ENCODE measurements at regions not wholly inside any gene's neighbourhood (a gene's known extent, or its start where the extent isn't known, plus 50 kb on each side); places are given as distances from the start of the nearest gene placed in this dataset.
A peak's percentile ranks its signal among the peaks of the same experiment; 100 is the strongest.

DNA sequence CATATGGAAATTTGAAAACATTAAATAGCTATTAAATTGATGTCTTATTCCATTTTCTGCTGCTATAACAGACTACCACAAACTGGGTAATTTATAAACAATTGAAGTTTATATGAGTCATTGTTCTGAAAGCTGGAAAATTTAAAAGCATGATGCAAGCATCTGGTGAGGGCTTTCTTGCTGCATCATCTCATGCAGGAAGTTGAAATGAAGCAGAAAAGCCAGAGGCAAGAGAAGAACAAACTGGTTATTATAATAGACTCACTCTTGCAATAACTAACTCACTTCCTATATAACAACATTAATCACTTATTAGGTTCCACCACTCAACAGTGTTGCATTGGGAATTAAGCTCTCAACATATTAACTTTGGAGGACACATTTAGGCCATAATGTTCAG is 1277.4 kb downstream of the LRFN5 start:
- peak; percentile 81 to 85 for DNase-seq

DNA sequence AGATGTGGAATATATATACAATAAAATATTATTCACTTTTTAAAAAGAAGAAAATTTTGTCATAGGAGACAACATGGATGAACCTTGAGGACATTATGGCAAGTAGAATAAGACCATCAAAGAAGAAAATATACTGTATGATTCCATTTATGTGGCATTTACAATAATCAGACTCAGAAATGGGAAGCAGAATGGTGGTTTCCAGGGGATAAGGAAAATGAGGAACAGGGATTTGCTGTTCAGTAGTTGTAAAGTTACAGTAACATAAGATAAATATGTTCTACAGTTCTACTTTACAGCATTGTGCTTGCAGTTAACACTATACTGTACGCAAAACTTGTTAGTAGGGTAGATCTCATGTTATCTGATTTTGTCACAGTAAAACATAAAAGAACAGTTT is 1271.0 kb downstream of the LRFN5 start:
- DNase-seq, result no peak

DNA sequence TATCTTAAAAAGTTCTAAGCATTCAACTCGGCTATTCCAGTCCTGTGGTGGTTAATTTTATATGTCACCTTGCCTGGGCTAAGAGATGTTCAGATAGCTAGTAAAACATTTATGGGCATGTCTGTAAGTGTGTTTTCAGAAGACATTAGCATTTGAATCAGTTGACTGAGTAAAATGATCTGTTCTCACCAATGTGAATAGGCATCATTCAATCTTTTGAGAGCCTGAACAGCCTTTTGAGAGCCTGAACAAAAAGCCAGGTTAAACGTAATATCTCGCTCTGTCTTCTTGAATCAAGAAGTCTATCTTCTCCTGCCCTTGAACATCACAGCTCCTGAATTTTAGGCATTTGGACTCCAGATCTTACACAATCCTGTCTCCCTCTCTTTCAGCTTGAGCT is 1266.1 kb downstream of the LRFN5 start:
- DNase-seq, result no peak

DNA sequence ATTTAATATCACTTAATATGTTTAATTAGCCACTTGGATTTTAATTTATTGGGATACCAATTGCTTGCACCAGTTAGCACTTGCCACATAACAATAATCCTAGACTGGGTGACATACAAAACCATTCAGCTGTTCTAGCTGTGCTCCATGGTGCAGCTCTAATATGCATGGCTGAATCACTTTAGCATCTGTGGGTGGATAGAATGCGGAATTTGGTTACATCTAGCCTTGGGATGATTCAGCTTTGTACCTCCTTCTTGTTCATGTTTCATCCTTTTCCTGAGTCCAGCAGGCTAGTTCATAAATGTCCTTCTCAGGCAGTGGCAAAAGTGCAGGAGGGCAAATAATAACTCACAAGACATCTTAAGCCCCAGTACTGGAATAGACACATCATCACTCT is 1263.0 kb downstream of the LRFN5 start:
- DNase-seq, result no peak

DNA sequence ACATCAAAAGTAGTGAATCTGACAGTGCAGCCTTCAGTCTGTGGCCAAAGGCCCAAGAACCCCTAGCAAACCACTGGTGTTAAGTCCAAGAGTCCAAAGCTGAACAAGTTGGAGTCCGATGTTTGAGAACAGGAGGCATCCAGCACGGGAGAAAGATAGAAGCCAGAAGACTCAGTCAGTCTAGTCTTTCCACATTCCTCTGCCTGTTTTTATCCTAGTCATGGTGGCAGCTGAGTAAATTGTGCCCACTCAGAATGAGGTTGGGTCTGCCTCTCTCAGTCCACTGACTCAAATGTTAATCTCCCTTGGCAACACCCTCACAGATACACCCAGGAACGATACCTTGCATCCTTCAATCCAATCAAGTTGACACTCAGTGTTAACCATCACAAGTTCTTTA is 1255.4 kb downstream of the LRFN5 start:
- no peak for DNase-seq

DNA sequence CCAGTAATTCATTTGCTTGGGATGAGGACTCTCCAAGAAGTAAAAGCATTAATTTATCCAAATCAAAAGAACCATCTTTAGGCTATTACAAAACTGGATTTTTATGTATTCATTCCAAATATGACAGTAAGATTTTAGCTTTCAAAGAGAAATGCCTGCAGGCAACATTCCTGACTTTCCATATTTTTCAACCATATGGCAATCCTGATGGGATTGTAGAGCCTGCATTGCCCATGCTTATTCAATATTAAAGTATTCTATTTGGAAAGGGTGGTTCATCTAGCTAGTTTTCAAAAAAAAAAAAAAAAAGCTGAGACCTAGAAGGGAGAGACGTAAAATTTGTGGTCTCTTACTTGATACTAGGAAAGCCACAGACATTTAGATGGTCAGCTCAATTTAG is 1253.7 kb downstream of the LRFN5 start:
- no peak for DNase-seq

DNA sequence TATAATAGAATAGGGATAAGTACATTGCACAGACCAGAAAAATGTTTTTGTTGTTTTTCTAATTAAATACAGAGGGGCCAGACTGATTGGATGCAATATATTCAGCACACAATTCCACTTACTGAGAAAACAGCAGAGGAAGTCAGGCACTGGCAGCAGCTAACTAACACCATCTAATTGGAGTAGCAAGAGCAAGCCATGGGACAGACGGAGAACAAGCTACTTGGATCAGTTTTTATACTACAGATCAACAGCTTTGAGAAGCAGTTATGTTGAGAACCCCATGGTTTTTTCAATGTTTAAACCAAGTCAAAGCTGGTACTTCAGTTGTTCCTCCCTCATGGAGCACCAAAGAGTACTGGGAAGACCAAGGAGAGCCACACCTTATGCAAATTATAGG is 1249.4 kb downstream of the LRFN5 start:
- DNase-seq, result no peak

DNA sequence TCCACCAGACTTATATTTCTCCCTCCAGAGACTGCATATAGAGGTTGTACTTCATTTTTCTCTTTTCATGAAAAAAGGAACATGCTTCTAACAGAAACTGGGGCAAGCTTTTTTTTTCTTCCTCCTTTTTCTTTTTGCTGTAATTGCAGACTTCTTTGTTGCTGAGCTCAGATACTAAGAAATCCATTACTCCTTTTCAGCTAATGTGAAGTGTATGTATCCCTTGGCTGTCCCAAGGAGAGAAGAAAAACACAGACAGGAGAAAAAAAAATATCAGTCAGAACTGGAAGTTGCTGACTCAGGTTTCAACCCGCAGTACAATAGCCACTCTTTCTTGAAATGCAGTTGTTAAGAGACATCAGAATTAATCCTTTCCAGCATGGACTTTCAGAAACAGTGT is 1248.4 kb downstream of the LRFN5 start:
- peak in 1 of 2 donors; percentile 30 for DNase-seq

DNA sequence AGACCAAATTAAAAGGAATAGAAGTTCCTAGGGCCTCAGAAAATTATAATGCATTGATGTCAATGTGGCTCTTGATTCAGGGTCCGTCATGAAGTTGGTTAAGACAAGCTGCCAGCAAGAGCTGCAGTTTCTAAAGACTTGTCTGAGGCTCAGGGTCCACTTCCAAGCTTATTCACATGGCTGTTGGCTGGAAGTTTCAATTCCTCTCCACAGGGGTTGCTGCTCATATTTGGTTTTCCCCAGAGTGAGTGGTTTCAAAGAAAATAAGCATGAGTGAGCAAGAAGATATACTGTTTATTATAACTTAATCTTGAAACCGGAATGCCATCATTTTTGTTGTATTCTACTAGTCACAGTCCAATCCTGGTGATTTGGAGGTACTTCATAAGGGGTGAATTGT is 1247.4 kb downstream of the LRFN5 start:
- peak; percentile 11 to 31 for DNase-seq

DNA sequence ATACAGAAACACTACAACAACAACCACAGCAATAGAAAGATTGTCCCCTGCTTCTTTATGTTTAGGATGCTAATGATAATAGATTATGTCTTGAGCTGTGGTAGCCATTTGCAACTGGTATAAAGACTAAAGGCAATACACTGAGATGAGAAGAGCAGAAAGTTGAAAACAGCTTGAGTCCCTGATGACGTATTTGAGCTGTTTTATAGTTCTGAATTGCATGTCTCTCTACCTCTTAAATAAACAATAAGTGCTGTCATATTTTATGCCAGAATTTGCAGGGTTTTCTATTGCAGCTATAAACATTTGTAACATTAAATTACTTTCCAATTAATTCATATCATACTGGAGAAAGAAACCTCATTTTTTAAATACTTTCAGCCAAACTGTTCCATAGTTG is 1242.0 kb downstream of the LRFN5 start:
- DNase-seq, result no peak

DNA sequence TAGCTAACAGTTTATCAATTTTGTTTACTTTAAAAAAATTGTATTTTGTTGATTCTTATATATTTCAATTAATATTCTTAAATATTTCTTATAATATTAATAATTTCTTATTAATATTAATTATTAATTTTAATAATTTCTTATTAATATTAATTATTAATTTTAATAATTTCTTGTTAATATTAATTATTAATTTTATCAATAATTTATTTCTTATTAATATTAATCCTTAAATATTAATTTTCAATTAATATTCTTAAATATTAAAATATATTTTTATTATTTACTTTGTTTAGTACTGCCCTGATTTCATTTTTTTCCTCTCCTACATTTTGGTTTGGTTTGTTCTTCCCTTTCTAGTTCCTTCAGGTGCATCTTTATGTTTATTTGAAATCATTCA is 1208.1 kb downstream of the LRFN5 start:
- no peak for DNase-seq

DNA sequence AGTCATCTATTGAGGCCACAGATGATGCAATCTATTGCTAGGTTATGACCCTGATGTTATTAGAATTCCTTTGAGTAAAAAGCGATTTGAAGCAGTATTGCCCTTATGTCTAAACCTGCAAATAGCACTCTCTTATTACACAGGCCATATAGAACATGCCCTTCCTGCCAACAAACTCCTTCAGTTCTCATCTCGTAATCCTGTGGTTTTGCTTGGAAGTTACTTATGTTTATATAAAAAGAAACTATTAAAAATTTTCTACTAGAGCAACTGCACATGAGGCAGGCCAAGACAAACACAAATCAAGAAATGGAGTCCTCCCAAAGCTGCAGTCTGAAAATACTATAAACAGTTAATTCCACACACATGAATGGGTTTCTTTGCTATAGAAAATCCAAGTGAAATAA is 1200.2 kb downstream of the LRFN5 start:
- no peak for DNase-seq

DNA sequence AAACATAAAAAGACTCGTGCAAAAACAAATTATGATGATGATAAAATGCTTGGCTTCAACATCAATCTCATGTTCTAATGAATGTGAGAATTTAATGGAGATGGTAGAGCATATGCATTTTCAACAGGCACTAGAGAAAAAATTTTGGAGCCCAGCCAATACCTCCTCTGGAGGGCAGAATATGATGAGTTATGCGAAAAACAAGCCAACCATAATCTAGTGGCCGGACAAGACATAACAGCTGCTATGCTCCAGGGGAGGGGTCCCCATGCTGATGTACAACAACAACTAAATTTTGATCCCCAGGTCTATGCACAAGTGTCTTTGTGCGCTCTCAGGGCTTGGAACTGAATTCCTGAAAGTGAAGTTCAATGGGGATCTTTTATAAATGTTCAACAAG is 1197.5 kb downstream of the LRFN5 start:
- DNase-seq, result no peak

DNA sequence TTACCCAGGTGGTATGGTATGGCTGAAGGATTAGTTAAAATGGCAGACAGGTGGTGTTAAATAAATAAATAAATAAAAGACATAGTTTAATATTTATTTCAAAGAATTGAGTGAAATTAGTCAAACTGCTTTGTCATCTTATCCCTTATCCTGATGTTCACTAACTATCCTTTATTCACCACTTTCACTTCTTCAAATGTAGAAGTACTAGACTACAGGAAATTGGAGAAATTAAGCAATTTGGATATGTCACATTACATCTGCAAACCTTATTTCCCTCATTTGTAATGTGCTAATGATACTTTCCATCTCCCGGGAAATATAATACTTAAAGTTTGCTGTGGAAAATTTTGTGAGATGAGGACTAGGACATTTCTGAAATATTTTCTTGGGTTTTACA is 1195.7 kb downstream of the LRFN5 start:
- DNase-seq, result peak in 1 of 2 donors; percentile 36

DNA sequence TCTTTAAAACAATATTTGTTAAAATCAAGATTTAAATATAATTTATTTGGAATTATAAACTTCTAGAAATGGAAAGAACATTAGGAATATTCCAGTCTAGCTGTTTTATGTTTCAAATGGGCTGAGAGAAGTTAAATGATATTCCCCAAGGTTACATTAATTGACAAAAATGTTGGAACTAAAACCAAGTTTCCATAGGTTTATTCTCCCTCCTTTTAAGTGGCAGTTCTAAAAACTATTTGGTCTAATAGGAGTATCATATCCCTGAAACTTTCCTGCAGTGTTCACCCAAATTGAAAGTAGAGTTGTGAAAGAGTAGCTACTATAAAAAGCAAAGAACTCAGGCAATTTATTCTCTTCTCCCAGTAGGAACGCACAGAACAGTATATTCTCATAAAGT is 1185.5 kb downstream of the LRFN5 start:
- no peak for DNase-seq

DNA sequence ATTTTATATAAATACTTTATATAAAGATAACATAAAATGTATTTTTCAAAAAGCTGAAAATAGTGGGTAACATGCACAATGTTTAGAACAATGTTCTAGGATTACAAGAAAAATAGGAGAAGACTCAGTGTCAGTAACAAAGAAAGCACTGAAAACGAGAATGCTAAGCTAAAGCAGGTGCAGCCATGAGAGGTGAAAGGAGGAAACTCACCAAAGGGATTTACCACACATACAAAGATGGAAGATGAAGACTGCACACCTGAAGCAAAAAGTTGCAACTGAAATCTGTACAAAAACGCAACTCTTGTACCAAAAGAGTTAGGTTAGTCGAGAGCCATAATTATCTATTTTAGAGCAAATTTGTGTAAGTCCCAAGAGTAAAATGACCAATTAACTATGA is 1176.1 kb downstream of the LRFN5 start:
- DNase-seq, result no peak

DNA sequence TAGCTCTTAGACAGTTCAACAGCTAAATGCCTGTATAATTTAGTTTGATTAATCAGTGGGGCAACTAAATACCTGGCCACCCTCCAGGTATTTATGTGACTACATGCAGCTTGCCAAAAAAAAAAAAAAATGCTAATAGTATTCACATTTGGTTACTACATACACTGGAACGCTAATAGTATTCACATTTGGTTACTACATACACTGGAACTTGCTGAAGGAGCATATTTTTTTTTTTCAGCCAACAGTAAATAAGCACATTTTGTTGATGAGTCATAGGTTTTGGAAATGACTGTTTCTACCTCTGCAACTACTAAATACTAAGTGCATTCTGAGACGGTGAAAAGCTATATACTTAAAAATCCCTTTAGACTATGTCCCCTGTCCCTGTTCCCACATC is 1172.3 kb downstream of the LRFN5 start:
- DNase-seq, result no peak

DNA sequence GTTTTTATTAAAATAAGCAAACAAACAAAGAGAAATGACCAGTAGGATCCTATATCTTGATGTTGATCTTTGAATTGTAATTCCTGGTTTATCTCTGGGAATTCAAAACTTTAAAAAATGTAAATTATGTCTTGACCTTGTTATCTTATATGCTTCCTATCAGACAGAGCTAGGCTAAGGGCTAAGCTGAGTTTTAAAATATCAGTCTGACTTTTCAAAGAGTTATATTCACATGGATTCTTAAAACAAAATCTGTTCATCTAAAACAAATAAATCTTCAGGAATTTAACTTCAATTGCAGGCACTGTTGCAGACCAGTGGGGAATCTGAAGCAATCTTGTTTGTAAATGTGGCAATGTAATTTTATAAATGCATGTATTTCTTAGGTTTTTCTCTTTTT is 1144.1 kb downstream of the LRFN5 start:
- no peak for DNase-seq

DNA sequence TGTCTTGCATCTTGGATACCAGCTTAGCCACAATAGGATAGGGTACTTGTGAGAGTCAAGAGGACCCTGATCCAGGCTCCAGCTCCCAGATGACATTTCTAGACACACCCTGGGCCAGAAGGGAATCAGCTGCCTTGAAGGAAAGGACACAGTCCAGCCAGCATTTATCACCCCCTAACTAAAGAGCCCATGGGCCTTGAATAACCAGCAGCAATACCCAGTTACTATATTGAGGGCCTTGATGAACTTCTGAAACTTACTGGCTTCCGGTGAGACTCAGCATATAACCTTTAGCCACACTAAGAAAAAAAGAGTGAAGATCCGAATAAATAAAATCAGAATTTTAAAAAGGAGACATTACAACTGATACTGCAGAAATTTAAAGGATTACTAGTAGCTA is 1135.4 kb downstream of the LRFN5 start:
- DNase-seq, result no peak

DNA sequence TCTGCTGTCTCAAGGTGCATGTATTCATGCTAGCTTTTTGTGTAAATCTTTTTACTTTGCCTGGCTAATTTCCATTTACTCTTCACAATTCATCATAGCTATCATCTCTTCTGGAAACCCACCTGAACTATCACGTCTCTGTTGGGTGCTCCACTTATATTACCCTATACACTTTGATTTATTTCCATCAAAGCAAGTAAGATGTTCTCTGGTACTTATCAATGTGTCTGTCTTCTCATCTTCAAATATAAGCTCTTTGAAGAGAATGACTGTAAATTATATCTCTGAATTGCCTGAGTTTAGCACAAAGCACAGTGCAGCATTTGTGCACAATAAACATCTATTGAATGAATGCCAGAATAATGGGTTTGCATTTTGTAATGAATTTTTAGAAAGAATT is 1129.7 kb downstream of the LRFN5 start:
- no peak for DNase-seq

DNA sequence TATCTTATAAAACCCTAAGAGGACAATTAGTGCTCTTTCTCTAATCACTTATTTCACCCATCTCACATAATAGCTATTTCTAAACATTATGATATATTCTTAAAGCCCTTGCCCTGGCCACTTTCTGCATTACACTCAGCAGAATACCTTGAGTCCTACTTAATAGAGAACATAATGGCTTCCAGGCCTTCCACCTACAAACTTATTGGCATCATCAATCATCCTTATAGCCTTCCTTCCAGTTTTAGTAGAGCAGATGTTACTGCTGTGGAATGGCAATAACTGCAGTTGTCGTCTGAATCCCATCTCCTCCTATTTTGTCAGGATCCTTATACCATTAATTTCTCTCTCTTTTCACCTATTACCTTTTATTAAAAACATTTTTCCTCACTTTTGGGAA is 1127.4 kb downstream of the LRFN5 start:
- no peak for DNase-seq

DNA sequence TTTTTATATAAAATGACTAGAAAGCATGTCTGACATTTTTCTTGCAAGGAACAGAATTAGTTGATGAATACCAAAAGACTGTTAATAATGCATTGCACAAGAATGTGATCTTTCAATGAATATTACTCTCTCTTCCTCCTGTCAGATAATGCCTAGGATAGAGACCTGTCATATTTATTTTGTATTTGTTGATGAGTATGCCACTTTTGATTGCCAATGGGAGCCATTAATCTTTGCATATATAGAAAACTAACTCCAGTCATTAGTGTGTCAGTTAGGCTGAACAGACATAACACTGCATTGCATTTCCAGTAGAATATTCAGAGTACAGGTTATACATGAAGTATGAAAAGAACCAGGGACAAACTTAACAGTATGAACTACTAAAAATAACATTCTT is 1125.3 kb downstream of the LRFN5 start:
- no peak for DNase-seq

DNA sequence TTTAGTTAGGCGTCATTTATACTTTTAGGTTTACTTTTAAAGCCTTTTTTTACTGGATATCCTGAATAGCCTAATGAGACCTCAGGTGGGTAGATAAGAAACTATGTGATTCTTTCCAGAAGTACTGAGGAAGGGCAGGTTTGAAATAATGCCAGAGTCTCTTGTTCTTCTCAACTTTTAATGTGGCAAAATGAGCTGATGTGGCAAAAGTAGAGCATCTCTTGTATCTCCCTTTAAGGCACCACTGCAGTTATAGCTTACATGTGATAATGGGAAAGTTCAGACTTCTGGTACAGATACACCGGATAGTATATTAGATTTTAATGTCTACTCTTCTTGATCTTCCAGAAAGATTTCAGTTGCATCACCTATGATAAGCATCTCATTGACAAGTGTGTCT is 1124.8 kb downstream of the LRFN5 start:
- no peak for DNase-seq

DNA sequence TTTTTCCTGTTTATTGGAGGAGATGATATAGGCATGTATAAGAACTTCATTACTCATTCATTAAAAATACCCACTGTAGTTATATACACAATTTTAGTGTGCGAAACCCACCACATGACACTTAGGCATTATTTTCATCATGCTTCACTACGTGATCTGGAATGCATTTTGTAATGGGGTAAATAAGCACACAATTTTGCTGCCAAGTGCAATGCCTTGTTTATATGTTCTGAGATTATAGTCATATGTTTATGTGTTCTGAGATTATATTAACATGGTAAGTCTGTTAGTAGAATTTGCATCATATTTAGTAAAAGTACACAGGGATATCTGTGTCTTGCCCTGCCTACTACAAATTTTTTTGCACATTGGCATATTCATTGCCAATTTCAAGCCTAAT is 1123.0 kb downstream of the LRFN5 start:
- DNase-seq, result no peak

DNA sequence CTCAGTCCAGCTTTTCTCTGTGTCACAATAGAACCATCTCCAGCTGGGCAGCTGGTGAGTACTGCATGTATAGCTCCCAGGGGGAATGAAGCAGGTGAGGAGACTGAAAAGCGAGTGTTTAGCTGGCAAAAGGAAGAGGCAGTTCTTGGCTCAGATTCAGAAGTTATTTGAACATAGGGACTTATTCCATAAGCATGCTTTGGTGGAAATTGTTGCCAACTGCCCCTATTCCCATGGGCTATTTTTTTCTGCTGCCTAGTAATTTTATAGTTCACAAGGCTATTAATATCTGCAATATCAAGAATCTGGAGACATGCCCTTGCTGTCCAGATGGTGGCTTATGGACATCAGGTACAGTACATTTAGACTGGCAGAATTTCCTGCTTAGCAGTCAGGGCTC is 1112.7 kb downstream of the LRFN5 start:
- no peak for DNase-seq

DNA sequence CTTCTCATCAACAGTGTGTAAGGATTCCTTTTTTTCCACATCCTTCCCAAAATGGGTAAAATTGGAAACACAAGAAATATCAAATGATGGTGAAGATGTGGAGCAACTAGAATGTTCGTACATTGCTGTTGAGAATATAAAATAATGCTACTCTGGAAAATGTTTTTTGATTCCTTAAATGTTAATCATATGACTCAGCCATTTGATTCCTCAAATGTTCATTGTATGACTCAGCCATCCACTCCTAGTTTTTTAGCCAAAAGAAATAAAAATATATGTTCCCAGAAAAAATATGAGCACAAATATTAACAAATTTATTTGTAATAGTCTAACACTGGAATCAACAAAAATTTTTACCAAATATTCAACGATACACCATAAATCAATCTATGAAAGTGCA is 1108.6 kb downstream of the LRFN5 start:
- no peak for DNase-seq
